Neutrophil (primary cell): ENCODE measurements at regions not wholly inside any gene's neighbourhood (a gene's known extent, or its start where the extent isn't known, plus 50 kb on each side); places are given as distances from the start of the nearest gene placed in this dataset.

Source experiments
- H3K27ac ChIP-seq: fragments of 200-600 bp; sonication (generic); 2 replicates; pipeline ENCODE4 v1.5.1; 2016; ENCODE audit warnings: mild to moderate bottlenecking, moderate library complexity
- H3K27me3 ChIP-seq: fragments of 200-600 bp; sonication (generic); 2 replicates; pipeline ENCODE4 v1.6.0; 2016; ENCODE audit warnings: mild to moderate bottlenecking
- H3K36me3 ChIP-seq: fragments of 200-600 bp; sonication (generic); 2 replicates; pipeline ENCODE4 v1.5.1; 2017
- H3K4me1 ChIP-seq, 2 experiments: fragments of 200-600 bp in 1 of 2; sonication (generic) in 1 of 2; 1 replicate in 1 of 2; 2 replicates in 1 of 2; pipeline versions ENCODE4 v1.5.1 to v1.6.1; 2013 to 2016; ENCODE audit warnings: low read depth in 1 of 2, low read length in 1 of 2, mild to moderate bottlenecking in 1 of 2, moderate library complexity in 1 of 2; ENCODE audit not compliant: control insufficient read depth in 1 of 2, insufficient read depth in 1 of 2
- H3K4me3 ChIP-seq, 2 experiments: fragments of 200-600 bp in 1 of 2; sonication (generic) in 1 of 2; 1 replicate in 1 of 2; 2 replicates in 1 of 2; pipeline ENCODE4 v1.5.1; 2013 to 2016; ENCODE audit warnings: low read depth in 1 of 2, low read length in 1 of 2, mild to moderate bottlenecking in 1 of 2, moderate library complexity in 1 of 2
- H3K9me3 ChIP-seq: fragments of 200-600 bp; sonication (generic); 2 replicates; pipeline ENCODE4 v1.5.1; 2016
- CTCF ChIP-seq: fragments of 200-600 bp; sonication (generic); IDR thresholded peaks from 2 replicates; pipeline ENCODE4 v1.5.1; 2016; ENCODE audit warnings: antibody characterized with exemption

DNA sequence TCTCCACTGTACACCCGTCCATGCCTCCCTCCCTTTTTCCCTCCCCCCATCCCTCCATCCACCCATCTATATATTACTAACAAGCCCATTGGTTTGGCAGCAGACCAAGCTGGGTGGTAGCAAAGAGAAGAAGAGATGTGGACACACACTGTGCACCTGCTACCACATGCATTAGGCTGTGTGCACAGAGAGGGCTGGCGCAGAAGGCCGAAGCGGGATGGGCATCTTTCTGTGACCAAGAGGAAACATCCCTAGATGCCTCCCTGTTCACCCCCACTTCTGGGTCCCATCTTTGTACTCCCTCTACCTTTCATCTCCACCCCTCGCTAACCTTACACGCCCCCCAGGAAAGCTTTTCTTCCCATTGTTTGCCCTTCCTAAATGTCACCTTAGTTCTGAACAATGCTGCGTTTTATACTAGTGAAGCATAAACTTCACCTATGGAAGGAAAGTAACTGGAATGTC, 64.9 kb upstream of the AFDN start:
- Histone ChIP-seq H3K4me1 (no peaks in the 10 kb centered on the region), H3K4me3 (no peak overlapping the region), H3K27me3 (no peaks in the 10 kb centered on the region), H3K9me3 (no peaks in the 10 kb centered on the region), H3K27ac (no peak overlapping the region), H3K36me3 (no peaks in the 10 kb centered on the region)
- no peak for TF ChIP-seq CTCF

GRCh38 chr6:167762259-167762962, 64.3 kb upstream of the AFDN start:
- no peak overlapping the region for H3K4me3 ChIP-seq
- H3K9me3 ChIP-seq, result no peaks in the 10 kb centered on the region
- no peaks in the 10 kb centered on the region for H3K27me3 ChIP-seq
- H3K4me1 ChIP-seq, result no peaks in the 10 kb centered on the region
- TF ChIP-seq CTCF, result no peak
- no peaks in the 10 kb centered on the region for H3K36me3 ChIP-seq
- H3K27ac ChIP-seq, result no peak overlapping the region

GRCh38 chr6:167763056-167763944, 63.4 kb upstream of the AFDN start:
- H3K27ac ChIP-seq, result no peak overlapping the region
- H3K9me3 ChIP-seq, result no peaks in the 10 kb centered on the region
- no peak overlapping the region for H3K4me3 ChIP-seq
- no peaks in the 10 kb centered on the region for H3K4me1 ChIP-seq
- H3K27me3 ChIP-seq, result no peaks in the 10 kb centered on the region
- no peaks in the 10 kb centered on the region for H3K36me3 ChIP-seq
- TF ChIP-seq CTCF, result no peak

DNA sequence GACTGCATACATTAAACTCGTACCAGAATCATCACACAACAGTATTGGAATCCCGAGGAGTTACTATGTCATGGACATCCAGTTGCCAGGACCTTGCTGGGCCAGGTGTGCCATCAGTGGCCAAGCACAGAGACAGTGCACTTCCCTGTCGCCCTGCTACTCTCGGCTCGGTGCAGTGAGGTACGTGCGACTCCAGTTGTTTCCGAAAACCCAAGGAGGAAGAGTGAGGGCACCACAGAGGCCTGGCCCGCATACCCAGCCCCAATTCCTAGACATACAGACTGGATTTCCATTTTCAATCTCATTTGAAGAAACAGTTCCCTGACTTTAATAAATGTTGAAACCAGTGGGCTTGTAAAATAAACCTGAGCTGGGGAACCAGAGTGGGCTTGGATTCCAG, 62.5 kb upstream of the AFDN start:
- no peak for TF ChIP-seq CTCF
- Histone ChIP-seq H3K9me3 (no peaks in the 10 kb centered on the region), H3K27me3 (no peaks in the 10 kb centered on the region), H3K27ac (no peak overlapping the region), H3K4me3 (no peak overlapping the region), H3K4me1 (no peaks in the 10 kb centered on the region), H3K36me3 (no peaks in the 10 kb centered on the region)

- Histone ChIP-seq H3K27me3 (no peaks in the 10 kb centered on the region), H3K36me3 (no peaks in the 10 kb centered on the region), H3K4me1 (no peaks in the 10 kb centered on the region), H3K27ac (no peak overlapping the region), H3K9me3 (no peaks in the 10 kb centered on the region), H3K4me3 (no peak overlapping the region)
- no peak for TF ChIP-seq CTCF
Observed at GRCh38 chr6:167764713-167765479, 61.8 kb upstream of the AFDN start.
